DOHH2 (cell line): ENCODE measurements at regions not wholly inside any gene's neighbourhood (a gene's known extent, or its start where the extent isn't known, plus 50 kb on each side); places are given as distances from the start of the nearest gene placed in this dataset.
"Not testable (repeated sequence)": the region's sequence is repeated elsewhere in the genome, so short reads cannot be mapped to it uniquely, and the experiment has no call there.

Source experiments
- H3F3A ChIP-seq: fragments of 200-600 bp; sonication (generic), shearing (Covaris generic); 2 replicates; pipeline ENCODE4 v1.6.0; 2016; ENCODE audit warnings: antibody characterized with exemption, mild to moderate bottlenecking; ENCODE audit not compliant: control insufficient read depth, insufficient read depth
- H3K27ac ChIP-seq: fragments of 200-600 bp; sonication (generic); 2 replicates; pipeline ENCODE4 v1.5.1; 2014; ENCODE audit warnings: low read depth, mild to moderate bottlenecking, low read length, moderate library complexity
- H3K27me3 ChIP-seq: fragments of 200-600 bp; sonication (generic); 2 replicates; pipeline ENCODE4 v1.6.1; 2014; ENCODE audit warnings: mild to moderate bottlenecking, low read length, mixed read lengths; ENCODE audit not compliant: control insufficient read depth
- H3K36me3 ChIP-seq: fragments of 200-600 bp; sonication (generic); 2 replicates; pipeline ENCODE4 v1.6.1; 2014; ENCODE audit warnings: mild to moderate bottlenecking, low read length, moderate library complexity, mixed read lengths; ENCODE audit not compliant: control insufficient read depth
- H3K4me1 ChIP-seq: fragments of 200-600 bp; sonication (generic); 2 replicates; pipeline ENCODE4 v1.6.1; 2014; ENCODE audit warnings: mild to moderate bottlenecking, low read length, mixed read lengths; ENCODE audit not compliant: control insufficient read depth
- H3K4me2 ChIP-seq: fragments of 200-600 bp; sonication (generic); 2 replicates; pipeline ENCODE4 v1.6.0; 2014; ENCODE audit warnings: mild to moderate bottlenecking, low read length, moderate library complexity
- H3K4me3 ChIP-seq: fragments of 200-600 bp; sonication (generic); 2 replicates; pipeline ENCODE4 v1.5.1; 2014; ENCODE audit warnings: mild to moderate bottlenecking, low read length, mixed read lengths
- H3K79me2 ChIP-seq: fragments of 200-600 bp; sonication (generic); 2 replicates; pipeline ENCODE4 v1.6.1; 2014; ENCODE audit warnings: mild to moderate bottlenecking, low read length, mixed read lengths; ENCODE audit not compliant: control insufficient read depth
- H3K9me2 ChIP-seq: fragments of 200-600 bp; sonication (generic); replicated peaks from 2 replicates; pipeline ENCODE4 v1.6.1; 2014; ENCODE audit warnings: mild to moderate bottlenecking, low read length, mixed read lengths; ENCODE audit not compliant: control insufficient read depth
- H3K9me3 ChIP-seq: fragments of 200-600 bp; sonication (generic); 2 replicates; pipeline ENCODE4 v1.6.1; 2014; ENCODE audit warnings: antibody characterized with exemption, low read length, mixed read lengths; ENCODE audit not compliant: control insufficient read depth, insufficient read depth
- H4K20me1 ChIP-seq: fragments of 200-600 bp; sonication (generic); 2 replicates; pipeline ENCODE4 v1.6.0; 2014; ENCODE audit warnings: low read depth, mild to moderate bottlenecking, antibody characterized with exemption, low read length, moderate library complexity; ENCODE audit not compliant: control insufficient read depth, insufficient read depth
- EZH2phosphoT487 ChIP-seq: fragments of 200-600 bp; sonication (generic); IDR thresholded peaks from 2 replicates; pipeline ENCODE4 v1.6.1; 2017; ENCODE audit warnings: borderline replicate concordance, mild to moderate bottlenecking, antibody characterized with exemption, low read length, moderate library complexity, mixed read lengths
- TF ChIP-seq, protein P1 (sequence below): fragments of 200-600 bp; sonication (generic); IDR thresholded peaks from one replicate; pipeline ENCODE4 v1.5.1; 2014; ENCODE audit warnings: antibody characterized with exemption, mild to moderate bottlenecking, low read depth, low read length; ENCODE audit not compliant: poor library complexity, severe bottlenecking

DNA sequence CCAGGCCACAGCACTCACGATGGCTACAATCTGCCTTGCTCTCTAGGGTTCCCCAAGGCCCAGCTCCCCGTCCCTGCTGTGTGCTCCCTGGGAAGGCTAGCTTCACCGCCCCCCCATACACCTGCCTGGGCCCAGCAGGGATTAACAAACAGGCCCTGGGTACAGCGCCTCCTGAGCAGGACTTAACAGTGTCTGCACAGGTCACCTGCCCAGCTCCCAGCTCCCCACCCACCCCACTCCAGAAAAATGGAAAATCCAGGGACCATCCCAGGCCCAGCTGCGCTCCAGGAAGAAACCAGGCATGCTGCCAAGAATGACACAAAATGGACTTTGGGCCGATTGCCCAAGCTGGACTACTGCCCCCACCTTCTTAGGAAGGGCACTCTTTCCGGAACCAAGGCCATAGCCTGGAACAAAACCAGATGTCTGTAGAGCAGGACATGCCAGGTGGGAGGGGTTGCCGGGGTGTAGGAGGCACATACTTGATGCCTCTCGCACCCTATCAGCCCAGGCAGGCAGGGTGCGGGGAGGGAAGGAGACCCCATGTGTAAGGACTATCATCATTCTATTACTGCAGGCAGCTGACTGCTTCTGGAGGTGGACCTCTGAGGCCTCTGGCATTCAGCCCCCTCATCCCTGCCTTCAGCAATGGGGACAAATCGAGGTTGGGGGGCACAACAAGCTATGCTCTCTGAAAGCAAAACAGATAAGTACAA is 104.9 kb downstream of the SNX5 start:
- peaks cover 17% of the 10 kb centered on the region for H3K27me3 ChIP-seq
- H3K4me3 ChIP-seq = no peak overlapping the region
- no peaks in the 10 kb centered on the region for H3K36me3 ChIP-seq
- no peaks in the 10 kb centered on the region for H3F3A ChIP-seq
- H3K9me2 ChIP-seq = no peaks in the 10 kb centered on the region
- H3K4me1 ChIP-seq = peaks cover 39% of the 10 kb centered on the region
- TF ChIP-seq, protein P1, sequence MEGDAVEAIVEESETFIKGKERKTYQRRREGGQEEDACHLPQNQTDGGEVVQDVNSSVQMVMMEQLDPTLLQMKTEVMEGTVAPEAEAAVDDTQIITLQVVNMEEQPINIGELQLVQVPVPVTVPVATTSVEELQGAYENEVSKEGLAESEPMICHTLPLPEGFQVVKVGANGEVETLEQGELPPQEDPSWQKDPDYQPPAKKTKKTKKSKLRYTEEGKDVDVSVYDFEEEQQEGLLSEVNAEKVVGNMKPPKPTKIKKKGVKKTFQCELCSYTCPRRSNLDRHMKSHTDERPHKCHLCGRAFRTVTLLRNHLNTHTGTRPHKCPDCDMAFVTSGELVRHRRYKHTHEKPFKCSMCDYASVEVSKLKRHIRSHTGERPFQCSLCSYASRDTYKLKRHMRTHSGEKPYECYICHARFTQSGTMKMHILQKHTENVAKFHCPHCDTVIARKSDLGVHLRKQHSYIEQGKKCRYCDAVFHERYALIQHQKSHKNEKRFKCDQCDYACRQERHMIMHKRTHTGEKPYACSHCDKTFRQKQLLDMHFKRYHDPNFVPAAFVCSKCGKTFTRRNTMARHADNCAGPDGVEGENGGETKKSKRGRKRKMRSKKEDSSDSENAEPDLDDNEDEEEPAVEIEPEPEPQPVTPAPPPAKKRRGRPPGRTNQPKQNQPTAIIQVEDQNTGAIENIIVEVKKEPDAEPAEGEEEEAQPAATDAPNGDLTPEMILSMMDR = no peak
- TF ChIP-seq EZH2phosphoT487 = no peak
- H3K9me3 ChIP-seq = no peaks in the 10 kb centered on the region
- H3K79me2 ChIP-seq = no peaks in the 10 kb centered on the region
- no peak overlapping the region for H3K27ac ChIP-seq
- H4K20me1 ChIP-seq = no peaks in the 10 kb centered on the region
- H3K4me2 ChIP-seq = no peak overlapping the region

DNA sequence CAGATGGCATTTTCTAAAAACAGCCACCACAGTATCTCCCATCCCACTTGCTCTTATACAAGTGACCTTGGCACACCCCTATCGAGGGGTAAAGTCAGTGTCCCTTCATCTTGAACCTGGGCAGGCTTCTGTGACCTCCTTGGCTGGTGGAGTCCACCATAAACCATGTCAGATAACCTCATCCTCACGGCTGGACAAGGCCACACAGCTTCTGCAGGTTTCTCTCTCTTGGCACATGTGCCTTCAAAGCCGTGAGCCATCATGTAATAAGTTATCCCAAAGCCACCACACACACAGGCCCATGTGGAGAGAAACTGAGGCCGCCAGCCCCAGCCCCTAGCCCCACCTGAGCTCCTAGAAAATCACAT is 105.4 kb downstream of the SNX5 start:
- peaks cover 17% of the 10 kb centered on the region for H3K27me3 ChIP-seq
- peaks cover 45% of the 10 kb centered on the region for H3K4me1 ChIP-seq
- no peak overlapping the region for H3K4me2 ChIP-seq
- no peaks in the 10 kb centered on the region for H3K36me3 ChIP-seq
- H4K20me1 ChIP-seq = no peaks in the 10 kb centered on the region
- H3K27ac ChIP-seq = no peak overlapping the region
- no peaks in the 10 kb centered on the region for H3K9me3 ChIP-seq
- no peaks in the 10 kb centered on the region for H3K9me2 ChIP-seq
- H3K79me2 ChIP-seq = no peaks in the 10 kb centered on the region
- no peak overlapping the region for H3K4me3 ChIP-seq
- no peak for TF ChIP-seq EZH2phosphoT487
- TF ChIP-seq, protein P1 = no peak
- H3F3A ChIP-seq = no peaks in the 10 kb centered on the region

DNA sequence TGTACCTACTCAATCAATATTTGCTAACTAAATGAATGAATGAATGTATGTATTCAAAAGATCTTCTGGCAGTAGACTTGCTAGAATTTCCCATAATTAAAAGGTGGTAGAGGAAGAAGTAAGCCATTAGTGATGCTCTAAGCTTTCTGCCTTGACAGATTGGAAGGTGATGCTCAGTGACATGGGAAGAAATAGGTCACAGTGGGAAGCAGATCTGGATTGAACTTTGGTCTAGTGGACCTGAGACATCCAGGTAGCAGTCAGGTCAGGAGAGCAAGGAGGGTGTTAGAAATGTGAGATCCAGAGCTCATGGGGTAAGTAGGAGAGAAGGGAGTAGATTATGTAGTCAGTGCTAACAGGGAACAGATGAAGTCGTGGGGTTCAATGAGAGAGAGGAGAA is 106.4 kb downstream of the SNX5 start:
- Histone ChIP-seq H3K9me3 (no peaks in the 10 kb centered on the region), H3K79me2 (no peaks in the 10 kb centered on the region), H3K4me3 (no peak overlapping the region), H3K27me3 (peaks cover 14% of the 10 kb centered on the region), H3F3A (no peaks in the 10 kb centered on the region), H3K4me2 (no peak overlapping the region), H3K27ac (no peak overlapping the region), H4K20me1 (no peaks in the 10 kb centered on the region), H3K9me2 (no peaks in the 10 kb centered on the region), H3K36me3 (no peaks in the 10 kb centered on the region), H3K4me1 (peaks cover 54% of the 10 kb centered on the region)
- TF ChIP-seq EZH2phosphoT487 = no peak
- TF ChIP-seq, protein P1 = no peak

- not testable (repeated sequence) for H4K20me1 ChIP-seq, H3K9me2 ChIP-seq, H3K4me3 ChIP-seq, H3F3A ChIP-seq, H3K9me3 ChIP-seq, H3K27ac ChIP-seq, H3K36me3 ChIP-seq, H3K79me2 ChIP-seq, H3K4me2 ChIP-seq
- Histone ChIP-seq H3K27me3 (peaks cover 14% of the 10 kb centered on the region), H3K4me1 (peaks cover 58% of the 10 kb centered on the region)
Measured at GRCh38 chr20:17861620-17862019, 107.0 kb downstream of the SNX5 start.
